GM19043 (cell line): ENCODE measurements at regions not wholly inside any gene's neighbourhood (a gene's known extent, or its start where the extent isn't known, plus 50 kb on each side); places are given as distances from the start of the nearest gene placed in this dataset.

Source experiments
- ATAC-seq: cut with Tn5 transposase; IDR thresholded peaks from one replicate; pipeline ENCODE4 v1.9.1; 2021; ENCODE audit warnings: low read depth; ENCODE audit not compliant: unreplicated experiment

GRCh38 chr13:53941588-53942190 lies 913.1 kb downstream of the OLFM4 start:
- ATAC-seq: no peak

- no peak for ATAC-seq
Measured at GRCh38 chr13:53946500-53946899, 917.9 kb downstream of the OLFM4 start.

- ATAC-seq: no peak
Measured at GRCh38 chr13:53953183-53953582, 924.6 kb downstream of the OLFM4 start.
